ENCODE measurements at regions not wholly inside any gene's neighbourhood (a gene's known extent, or its start where the extent isn't known, plus 50 kb on each side); places are given as distances from the start of the nearest gene placed in this dataset.

DNA sequence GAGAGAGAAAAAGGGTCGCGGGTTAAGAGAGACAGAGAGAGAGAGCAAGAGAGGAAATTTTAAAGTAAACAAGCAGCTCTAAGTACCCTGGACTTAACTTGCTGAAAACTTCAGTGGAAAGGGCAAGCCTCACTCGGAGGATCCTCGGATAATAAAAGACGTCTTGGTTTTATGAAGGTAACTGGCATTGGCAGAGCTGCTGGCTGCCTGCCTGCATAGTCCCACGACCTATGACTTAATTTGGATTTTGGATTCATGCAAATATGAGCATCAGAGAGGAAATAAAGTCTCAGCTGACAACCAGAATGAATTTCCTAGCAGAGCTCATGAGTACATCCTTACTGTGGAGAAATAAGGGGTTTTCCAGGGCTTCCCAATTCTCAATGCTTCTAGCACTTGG lies 95.1 kb upstream of the PDZRN3 start:
- DNase-seq (no peak), ATAC-seq (peak in 1 of 2 donors; percentile 15)
- intact Hi-C loops (cut with DNase I): no loop called here

DNA sequence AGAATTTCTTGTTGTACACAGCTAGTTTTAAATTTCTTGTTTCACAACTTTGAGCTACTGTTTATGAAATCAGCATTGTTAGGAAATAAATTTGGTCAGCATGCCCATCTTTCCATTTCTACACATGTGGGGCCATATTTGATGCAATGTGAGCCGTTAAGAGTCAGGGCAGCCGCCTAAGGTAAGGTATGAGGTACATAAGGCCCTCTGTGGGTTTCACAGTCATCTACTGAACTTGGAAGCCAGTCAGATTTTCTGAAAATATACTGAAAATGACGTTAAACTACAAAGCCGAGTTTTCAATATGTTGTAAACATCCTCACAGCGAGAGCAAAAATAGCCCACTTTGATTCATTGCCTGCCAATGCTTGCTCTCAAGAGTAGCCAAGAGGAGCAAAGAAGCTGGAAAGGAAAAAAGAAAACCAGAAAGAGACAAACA lies 94.7 kb upstream of the PDZRN3 start:
- intact Hi-C loops (cut with DNase I): no loop called here
- ATAC-seq (peak in 1 of 2 donors; percentile 68), DNase-seq (no peak)

DNA sequence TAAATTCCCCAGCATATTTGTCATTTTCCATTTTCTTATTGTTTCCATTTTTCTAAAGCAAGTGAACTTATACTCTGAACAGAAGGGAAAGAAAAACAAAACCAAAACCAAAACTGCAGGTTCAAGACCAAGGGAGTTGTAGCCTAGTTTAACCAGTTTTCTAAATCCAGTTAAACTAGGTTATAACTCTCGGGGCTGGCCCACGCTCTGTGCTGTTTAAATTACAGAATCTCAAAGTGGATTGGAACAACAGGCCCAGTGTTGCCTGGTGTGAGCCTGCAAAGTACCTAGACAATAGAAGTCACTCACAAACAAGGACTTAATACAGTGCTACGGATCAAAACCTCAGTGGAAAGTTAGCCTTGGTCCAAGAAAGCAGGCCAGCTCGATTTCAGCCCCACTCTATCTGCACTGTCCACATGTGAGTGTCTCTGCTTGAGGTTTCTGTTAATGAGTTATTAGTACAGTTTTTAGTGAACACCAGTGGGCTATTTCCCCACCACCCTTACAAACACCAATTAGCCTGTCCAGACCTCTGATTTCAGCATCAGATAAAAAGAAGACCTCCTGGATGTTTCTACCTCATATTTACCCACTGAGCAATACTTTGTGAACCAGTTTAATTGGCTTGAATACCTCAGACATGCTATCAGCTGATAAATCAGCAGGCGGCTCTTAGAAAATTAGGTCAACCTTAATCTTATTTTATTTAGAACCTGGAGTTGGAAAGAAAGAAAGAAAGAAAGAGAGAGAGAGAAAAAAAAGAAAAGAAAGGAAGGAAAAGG lies 93.8 kb upstream of the PDZRN3 start:
- DNase-seq: no peak
- ATAC-seq: no peak
- intact Hi-C loops (cut with DNase I): no loop called here

DNA sequence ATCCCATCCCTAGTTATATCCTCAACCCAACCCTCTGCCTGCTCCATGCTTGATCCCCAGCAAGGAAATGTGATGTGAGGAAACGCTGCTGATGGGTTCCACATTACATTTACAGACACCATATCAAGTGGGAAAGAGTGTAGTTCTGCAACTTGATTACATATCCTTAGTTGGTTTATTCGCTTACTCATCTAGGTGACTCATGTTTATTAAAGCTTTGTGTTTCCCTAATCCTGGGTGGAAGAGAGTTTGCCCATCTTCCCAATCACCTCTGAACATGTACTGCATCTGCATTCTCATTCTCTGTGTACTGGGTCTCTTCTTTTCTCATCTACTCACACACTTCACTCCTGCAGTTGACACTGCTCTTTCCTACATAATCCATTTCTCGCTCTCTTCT lies 91.7 kb upstream of the PDZRN3 start:
- intact Hi-C loops (cut with DNase I): no loop called here
- ATAC-seq (no peak), DNase-seq (no peak)

DNA sequence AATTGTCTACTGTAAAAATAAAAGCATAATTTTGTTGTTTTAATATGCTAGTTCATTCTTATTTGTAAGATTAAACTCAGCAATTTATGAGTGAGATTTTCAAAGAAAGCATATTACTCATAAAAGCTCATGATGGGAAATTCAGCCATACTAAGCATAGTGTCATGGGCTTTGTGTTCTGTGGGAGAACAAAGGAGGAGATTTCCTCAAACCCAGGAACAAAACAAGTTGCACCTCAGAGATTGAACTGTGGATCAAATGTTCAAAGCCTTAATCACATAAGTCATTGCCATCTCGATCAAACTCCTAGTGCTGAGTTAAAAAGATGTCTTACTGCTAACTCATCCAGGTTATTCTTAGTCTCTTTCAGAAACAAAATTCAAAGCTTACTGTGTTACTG lies 85.6 kb upstream of the PDZRN3 start:
- intact Hi-C loops (cut with DNase I): no loop called here
- DNase-seq (no peak), ATAC-seq (no peak)

DNA sequence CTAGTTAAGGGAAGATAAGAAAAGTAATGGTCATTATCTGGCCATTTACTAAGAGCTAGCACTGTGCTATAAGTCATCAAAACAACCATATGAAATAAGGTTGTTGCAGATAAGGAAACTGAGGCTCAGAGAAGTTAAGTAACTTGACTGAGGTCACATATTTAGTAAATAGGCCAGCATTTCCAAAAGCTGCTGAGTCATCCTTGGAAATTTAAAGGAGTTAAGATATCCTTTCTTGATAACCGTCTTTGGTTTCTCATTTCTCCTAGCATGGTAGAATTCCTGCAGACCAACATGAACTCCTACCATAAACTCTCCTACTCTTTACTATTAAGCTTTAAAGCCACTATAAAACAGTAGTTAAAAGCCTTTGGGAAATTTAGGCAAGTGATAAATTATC lies 85.0 kb upstream of the PDZRN3 start:
- ATAC-seq: no peak
- intact Hi-C loops (cut with DNase I): no loop called here
- no peak for DNase-seq

DNA sequence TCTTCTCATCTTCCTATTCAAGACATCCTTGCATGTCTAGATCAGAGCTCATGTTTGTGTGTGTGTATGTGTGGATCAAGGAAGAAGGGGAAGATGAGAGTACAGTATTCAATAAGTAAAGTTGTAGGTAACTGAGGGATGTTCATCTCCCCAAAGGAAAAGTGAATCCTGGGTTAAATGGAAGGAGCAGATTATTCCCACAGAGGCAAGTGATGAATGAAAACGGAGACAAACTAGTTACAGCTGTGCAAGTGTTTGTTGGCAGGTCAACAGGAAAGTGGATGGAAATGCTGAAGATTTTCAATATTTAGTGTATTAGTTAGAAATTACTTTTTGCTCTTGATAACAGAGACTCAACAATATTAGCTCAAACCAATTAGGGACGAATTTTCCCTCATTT lies 84.2 kb upstream of the PDZRN3 start:
- DNase-seq (no peak), ATAC-seq (no peak)
- intact Hi-C loops (cut with DNase I): no loop called here

DNA sequence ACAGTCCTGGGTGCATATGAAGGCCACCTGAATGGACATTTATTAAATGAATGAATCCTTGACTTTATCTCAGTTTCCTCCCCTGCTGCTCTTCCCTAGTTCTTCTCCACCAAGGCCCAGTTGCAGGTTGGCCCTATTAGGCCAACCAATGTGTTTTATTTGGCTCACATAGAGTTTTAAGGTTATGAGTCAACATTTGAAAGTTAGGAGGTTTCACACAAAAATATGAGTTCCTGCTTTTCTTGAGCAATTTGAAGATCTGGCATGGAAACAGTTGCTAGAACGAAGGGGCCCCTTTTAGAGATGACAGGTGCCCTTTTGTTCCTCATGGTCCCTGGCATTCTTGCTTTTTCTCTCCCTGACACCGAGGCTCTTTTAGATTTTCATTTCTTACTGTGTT lies 83.0 kb upstream of the PDZRN3 start:
- DNase-seq (no peak), ATAC-seq (peak in 1 of 2 donors; percentile 63)
- intact Hi-C loops (cut with DNase I): no loop called here

DNA sequence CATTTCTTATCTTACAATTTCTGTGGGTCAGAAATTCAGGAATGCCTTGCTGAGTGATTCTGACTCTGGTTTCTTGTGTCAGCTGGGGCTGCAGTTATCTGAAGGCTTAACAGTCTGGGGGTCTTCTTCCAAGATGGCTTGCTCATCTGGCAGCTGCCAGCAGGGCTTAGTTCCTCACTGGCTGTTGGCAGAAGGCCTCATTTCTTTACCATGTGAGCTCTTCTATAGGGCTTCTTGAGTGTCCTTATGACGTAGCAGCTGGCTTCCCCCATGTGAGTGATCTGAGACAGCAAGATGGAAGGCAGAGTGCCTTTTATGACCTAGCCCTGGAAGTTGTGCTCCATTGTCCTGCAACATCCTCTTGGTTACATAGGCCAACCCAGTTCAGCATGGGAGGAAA lies 82.0 kb upstream of the PDZRN3 start:
- DNase-seq (no peak), ATAC-seq (no peak)
- intact Hi-C loops (cut with DNase I): no loop called here

DNA sequence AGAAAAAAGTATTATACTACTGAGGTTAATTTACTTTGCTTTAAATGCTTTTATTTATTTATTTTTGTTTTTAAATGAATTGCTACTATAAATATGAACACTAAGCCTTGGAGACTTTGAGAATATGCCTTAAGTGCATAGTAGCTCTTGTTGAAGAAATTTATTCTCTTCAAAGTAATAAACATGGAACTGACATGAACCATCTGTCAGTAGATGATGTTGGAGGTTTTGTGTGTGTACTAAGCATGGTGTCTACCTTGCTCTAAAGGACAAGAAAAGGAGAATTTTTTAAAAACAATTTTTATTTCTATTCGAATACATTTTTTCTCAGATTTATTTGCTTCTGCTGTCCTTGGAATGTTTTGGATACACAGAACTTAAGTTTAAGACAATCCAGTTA lies 81.1 kb upstream of the PDZRN3 start:
- intact Hi-C loops (cut with DNase I): no loop called here
- no peak for DNase-seq
- ATAC-seq: no peak

DNA sequence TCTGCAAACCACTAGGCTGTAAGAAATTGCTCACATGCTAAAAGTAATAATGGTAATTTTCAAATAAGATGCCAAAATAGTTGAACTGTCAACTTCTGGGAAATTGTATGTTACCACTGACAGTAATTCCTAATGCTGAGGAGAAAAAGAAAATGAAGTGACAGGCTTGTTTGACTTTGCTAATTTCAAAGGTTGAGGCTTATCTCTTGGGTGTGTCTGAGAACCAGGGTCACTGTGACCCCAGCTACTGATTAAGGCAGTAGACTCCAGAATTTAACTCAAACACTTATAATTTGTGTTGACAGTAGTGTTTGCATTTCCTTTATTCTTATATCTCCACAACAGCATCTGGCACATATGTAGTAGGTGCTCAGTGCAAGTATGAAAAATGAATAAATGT lies 74.6 kb upstream of the PDZRN3 start:
- intact Hi-C loops (cut with DNase I): no loop called here
- ATAC-seq (no peak), DNase-seq (no peak)

DNA sequence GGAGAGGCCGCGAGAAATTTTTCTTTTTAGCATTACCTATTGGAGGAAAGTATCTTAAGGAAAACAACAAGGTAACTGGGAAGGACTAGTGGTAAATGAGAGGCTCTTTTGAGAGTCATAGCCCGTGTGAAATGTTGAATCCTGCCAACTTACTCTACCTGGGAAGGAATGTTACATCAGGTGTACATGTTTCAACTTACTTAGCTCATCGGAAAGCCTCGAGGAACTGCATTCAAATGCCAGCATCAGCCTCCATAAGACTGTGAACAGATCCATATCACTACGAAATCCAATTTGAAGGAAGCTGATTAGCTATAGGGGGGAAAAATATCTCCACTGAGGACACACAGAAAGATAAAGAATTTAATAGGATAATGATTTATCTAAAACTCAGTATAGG lies 72.3 kb upstream of the PDZRN3 start:
- ATAC-seq (no peak), DNase-seq (no peak)
- intact Hi-C loops (cut with DNase I): no loop called here

DNA sequence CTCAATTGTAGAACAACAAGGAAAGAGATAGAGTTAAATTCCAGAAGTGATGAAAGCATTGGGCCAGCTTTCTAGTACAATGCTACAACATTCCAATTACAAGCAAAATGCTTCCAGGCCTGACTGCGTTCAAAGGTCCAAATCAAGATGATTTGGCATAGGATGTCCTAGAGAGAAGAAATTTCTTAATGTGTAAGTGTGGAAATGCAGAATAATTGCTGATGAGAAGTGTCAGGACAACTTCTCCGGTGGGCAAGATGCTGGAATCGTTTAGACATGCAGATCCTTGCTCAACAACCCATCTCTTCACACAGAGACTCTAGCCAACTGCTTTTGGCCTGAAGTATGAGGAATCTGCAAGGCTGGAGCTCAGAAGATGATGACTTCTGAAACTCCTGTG lies 71.1 kb upstream of the PDZRN3 start:
- ATAC-seq (no peak), DNase-seq (no peak)
- intact Hi-C loops (cut with DNase I): no loop called here

DNA sequence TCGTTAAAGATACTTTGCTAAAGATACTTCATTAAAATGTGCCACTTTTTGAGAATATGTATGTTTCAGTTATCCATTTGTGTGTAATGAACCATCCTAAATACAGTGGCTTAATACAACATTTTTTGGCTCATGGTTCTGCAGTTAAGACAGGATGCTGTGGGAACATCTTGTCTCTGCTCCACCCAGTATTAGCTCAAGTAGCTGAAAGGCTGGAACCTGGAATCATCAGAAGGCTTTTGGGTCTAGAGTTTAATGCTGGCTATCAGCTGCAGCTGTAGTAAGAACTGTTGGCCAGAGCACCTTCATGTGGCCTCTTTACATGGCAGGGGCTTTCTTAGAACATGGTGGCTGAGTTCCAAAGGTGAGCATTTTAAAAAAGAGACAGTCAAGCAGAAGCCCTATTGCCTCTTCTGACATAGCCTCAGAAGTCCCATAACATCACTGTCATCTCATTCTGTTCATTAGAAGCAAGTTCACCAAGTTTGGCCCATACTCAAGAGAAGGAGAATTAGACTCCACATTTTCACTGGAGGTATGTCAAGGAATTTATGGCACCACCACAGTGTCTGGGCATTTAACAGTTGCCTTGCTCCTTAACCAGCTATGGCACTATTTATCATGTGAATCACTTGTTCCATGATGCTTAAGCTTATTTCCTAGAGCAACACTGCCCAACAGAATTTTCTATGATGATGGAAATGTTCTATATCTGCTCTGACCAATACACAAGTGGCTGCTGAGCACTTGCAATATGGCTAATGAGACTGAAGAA lies 70.4 kb upstream of the PDZRN3 start:
- ATAC-seq (no peak), DNase-seq (no peak)
- intact Hi-C loops (cut with DNase I): no loop called here

DNA sequence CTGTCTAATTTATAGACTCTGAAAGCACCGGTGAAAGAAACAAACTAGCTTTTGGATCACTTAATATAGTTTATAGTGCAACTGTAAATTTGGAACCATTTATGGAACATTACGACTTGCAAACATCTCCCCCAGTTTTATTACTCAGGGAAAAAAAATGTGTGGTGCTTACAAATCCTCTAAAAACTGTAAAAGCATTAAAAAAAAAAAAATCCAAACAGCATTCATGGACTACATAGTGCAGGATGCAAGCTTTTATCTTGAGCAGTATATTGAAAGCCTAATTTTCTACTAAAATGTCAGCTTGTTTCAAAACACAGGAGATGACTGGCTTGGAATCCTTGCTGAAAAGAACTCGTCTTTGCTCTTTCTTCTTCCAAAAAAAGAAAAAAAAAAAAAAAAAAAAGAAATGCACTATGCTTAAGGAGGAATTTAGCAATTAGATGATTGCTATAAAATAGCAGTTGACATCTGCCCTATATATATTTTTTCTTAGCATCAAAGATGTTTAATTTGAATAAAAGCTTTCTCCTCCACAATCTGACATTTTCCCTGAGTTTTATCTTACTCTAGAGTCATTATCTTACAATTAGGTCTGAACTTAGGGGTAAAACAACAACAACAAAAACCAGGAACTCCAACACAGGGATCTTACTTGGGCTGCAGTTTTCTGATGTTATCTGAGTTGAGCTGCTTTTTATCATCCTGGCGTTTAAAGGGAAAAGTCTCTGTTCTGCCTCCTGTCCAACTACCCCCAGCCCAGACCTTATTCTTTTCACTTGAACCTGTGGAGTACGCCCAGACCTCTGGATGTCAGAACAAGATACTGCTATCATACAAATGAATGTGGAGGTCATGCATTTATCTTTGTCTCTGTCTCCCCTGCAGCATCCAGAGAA lies 62.6 kb upstream of the PDZRN3 start:
- DNase-seq (no peak), ATAC-seq (no peak)
- intact Hi-C loops (cut with DNase I): no loop called here

DNA sequence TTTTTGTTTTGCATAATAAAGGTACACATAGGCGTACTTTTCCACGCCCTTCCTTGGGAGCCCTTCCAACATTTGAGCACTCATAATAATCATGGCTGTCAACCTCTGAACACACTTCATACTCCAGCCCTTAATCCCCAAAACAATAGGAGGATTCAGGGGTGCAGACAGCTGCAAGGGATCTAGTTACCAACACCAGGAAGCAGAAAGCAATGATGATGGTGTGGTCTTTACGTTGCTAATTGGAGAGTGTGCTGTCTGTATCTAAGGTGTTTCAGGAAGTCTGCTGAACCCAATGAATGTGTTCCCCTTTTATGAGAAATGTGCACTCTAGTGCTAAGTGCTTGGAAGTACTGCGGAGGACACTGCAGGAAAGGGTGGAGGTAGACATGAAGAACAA lies 60.3 kb upstream of the PDZRN3 start:
- intact Hi-C loops (cut with DNase I): no loop called here
- DNase-seq (no peak), ATAC-seq (no peak)

DNA sequence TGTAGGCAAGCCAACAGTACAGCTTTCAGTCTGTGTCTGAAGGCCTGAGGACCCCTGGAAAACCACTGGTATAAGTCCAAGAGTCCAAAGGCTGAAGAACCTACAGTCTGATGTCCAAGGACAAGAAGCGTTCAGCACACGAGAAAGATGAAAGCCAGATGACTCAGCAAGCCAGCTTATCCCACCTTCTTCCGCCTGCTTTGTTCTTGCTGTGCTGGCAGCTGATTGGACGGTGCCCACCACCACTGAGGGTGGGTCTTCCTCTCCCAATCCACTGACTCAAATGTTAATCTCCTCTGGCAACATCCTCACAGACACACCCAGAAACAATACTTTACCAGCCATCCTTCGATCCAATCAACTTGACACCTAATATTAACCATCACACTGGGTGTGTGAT lies 59.0 kb upstream of the PDZRN3 start:
- DNase-seq (no peak), ATAC-seq (no peak)
- intact Hi-C loops (cut with DNase I): no loop called here

DNA sequence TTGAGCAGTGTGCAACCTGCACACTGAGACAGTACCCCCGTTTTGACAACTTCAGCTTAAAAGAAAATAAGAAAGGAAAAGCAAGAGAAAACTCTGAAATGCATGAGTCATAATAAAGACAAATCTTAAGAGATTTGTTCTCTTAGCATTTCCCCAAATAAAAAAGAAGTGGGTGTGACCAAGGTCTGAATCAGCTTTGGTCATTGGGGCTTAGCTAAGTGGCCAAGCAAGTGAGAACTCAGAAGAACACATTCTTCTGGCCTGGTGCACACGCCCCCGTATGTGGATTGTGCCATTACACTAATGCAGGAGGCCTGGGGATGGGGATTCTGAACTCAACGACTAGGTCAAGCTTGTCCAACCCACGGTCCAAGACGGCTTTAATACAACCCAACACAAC lies 56.9 kb upstream of the PDZRN3 start:
- ATAC-seq (no peak), DNase-seq (no peak)
- intact Hi-C loops (cut with DNase I): no loop called here

DNA sequence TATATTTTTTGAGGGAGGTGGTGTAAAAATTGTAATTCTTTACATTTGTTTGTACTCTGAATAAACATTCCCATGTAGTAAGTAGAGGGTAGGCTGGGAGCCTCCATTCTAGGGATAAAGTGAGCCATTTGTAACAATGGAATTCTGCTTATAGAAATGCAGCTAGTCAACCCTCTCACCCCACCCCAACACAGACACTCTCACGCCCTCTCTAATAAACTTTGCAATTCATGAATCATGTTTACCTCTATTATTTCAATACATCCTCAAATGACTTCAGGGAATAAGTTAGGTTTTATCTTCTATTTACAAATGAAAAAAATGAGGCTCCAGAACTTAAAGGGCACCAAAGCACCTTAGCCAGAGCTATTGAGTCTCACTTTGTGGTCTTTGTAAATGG lies 56.5 kb upstream of the PDZRN3 start:
- intact Hi-C loops (cut with DNase I): no loop called here
- ATAC-seq: no peak
- DNase-seq: no peak
